ENCODE measurements at regions not wholly inside any gene's neighbourhood (a gene's known extent, or its start where the extent isn't known, plus 50 kb on each side); places are given as distances from the start of the nearest gene placed in this dataset.

DNA sequence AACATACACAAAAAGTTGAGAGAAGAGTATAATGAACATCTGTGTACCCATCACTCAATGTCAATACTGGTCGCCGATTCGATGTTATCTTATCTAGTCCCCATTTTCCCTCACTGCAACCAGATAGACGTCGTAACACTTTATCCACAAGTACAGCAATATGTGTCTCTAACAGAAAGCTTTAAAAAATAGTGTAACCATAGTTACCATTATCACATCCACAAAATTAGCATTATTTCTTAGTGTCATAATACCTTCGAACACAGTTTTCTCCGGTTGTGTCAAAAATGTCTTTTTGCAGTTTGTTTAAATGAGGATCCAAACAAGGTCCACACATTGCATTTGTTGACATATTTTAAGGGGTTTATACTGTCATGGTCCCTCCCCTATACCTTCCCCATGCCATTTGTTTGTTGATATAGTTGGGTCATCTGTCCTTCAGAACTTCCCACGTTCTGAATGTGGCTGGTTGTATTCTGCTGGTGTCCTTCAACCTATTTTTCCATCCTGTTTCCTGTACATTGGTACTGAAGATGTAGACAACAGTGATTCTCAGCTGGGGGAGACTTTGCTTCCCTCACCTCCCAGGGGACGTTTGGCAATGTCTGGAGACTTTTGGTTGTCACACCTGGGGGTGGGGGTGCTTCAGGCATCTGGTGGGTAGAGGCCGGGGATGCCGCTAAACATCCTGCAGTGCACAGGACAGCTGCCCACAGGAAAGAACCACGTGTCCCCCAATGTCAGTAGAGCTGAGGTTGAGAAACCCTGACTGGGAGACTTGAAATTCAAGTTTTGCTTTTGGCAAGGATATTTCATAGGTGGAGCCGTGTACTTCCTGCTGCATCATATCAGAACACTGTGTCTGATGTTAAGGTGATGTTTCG is 72.7 kb upstream of the SPRED2 start (continued):
- TF ChIP-seq, protein P1, sequence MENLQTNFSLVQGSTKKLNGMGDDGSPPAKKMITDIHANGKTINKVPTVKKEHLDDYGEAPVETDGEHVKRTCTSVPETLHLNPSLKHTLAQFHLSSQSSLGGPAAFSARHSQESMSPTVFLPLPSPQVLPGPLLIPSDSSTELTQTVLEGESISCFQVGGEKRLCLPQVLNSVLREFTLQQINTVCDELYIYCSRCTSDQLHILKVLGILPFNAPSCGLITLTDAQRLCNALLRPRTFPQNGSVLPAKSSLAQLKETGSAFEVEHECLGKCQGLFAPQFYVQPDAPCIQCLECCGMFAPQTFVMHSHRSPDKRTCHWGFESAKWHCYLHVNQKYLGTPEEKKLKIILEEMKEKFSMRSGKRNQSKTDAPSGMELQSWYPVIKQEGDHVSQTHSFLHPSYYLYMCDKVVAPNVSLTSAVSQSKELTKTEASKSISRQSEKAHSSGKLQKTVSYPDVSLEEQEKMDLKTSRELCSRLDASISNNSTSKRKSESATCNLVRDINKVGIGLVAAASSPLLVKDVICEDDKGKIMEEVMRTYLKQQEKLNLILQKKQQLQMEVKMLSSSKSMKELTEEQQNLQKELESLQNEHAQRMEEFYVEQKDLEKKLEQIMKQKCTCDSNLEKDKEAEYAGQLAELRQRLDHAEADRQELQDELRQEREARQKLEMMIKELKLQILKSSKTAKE (CRISPR knock-in tag; IDR thresholded peaks at IDR 0.05; ENCODE audit: borderline replicate concordance) = 0 out of 2 replicates have a peak, but pooled peaks have one; percentile 13
- TF ChIP-seq XBP1 (CRISPR knock-in tag; IDR thresholded peaks at IDR 0.05) (0 out of 2 replicates have a peak, but pooled peaks have one; percentile 52), ZGPAT (CRISPR knock-in tag; IDR thresholded peaks at IDR 0.05) (0 out of 2 replicates have a peak, but pooled peaks have one; percentile 35), SOX13 (IDR thresholded peaks at IDR 0.05) (no peak), SOX13 (CRISPR knock-in tag; conservative IDR thresholded peaks at IDR 0.05 in 1 of 2, IDR thresholded peaks at IDR 0.05 in 1 of 2) (peak in 1 of 2 experiments; percentile 30; a peak in 1 of 4 replicates), PAXIP1 (CRISPR knock-in tag; conservative IDR thresholded peaks at IDR 0.05) (peak; percentile 82), IRF9 (CRISPR knock-in tag; IDR thresholded peaks at IDR 0.05; ENCODE audit: borderline replicate concordance) (no peak), EP300 (IDR thresholded peaks at IDR 0.05; ENCODE audit: low read depth in 2 of 2, low read length in 2 of 2) (peak in 1 of 2 experiments; percentile 27; a peak in 1 of 4 replicates), EP300 (CRISPR knock-in tag; IDR thresholded peaks at IDR 0.05; ENCODE audit: borderline replicate concordance) (no peak), FOXA1 (IDR thresholded peaks at IDR 0.05) (no peak), FOXA1 (CRISPR knock-in tag; IDR thresholded peaks at IDR 0.05) (peak; percentile 8; the same call in 1 of the 2 replicates), ELF1 (CRISPR knock-in tag; IDR thresholded peaks at IDR 0.05) (peak; percentile 41; the same call in 1 of the 2 replicates), ZBTB43 (CRISPR knock-in tag; conservative IDR thresholded peaks at IDR 0.05) (0 out of 2 replicates have a peak, but pooled peaks have one; percentile 22), DNMT1 (CRISPR knock-in tag; IDR thresholded peaks at IDR 0.05) (no peak), NCOA2 (CRISPR knock-in tag; IDR thresholded peaks at IDR 0.05) (peak; percentile 44; the same call in 1 of the 2 replicates), ZNF83 (CRISPR knock-in tag; IDR thresholded peaks at IDR 0.05; ENCODE audit: borderline replicate concordance) (no peak), KAT8 (CRISPR knock-in tag; IDR thresholded peaks at IDR 0.05) (peak; percentile 38; the same call in 1 of the 2 replicates), ZNF563 (CRISPR knock-in tag; IDR thresholded peaks at IDR 0.05) (no peak)
- TF ChIP-seq, protein P2, sequence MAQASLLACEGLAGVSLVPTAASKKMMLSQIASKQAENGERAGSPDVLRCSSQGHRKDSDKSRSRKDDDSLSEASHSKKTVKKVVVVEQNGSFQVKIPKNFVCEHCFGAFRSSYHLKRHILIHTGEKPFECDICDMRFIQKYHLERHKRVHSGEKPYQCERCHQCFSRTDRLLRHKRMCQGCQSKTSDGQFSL (CRISPR knock-in tag; IDR thresholded peaks at IDR 0.05) = no peak
